ENCODE measurements at regions not wholly inside any gene's neighbourhood (a gene's known extent, or its start where the extent isn't known, plus 50 kb on each side); places are given as distances from the start of the nearest gene placed in this dataset.
"Not testable (repeated sequence)": the region's sequence is repeated elsewhere in the genome, so short reads cannot be mapped to it uniquely, and the experiment has no call there.

- not testable (repeated sequence) for DNase-seq (ENCODE audit: low spot score)
Observed at GRCh38 chr4:183044924-183045640, 54.0 kb upstream of the WWC2 start.

GRCh38 chr4:183038436-183038835, 60.6 kb upstream of the WWC2 start:
- no peak for DNase-seq (ENCODE audit: low spot score)

GRCh38 chr4:183035726-183036415, 63.2 kb upstream of the WWC2 start:
- DNase-seq (ENCODE audit: low spot score) = no peak

- DNase-seq (ENCODE audit: low spot score) = no peak
Observed at GRCh38 chr4:183035256-183035655, 63.8 kb upstream of the WWC2 start.

GRCh38 chr4:183030823-183031222, 68.2 kb upstream of the WWC2 start:
- DNase-seq (ENCODE audit: low spot score) = no peak

GRCh38 chr4:183030309-183030708, 68.7 kb upstream of the WWC2 start:
- no peak for DNase-seq (ENCODE audit: low spot score)

DNA sequence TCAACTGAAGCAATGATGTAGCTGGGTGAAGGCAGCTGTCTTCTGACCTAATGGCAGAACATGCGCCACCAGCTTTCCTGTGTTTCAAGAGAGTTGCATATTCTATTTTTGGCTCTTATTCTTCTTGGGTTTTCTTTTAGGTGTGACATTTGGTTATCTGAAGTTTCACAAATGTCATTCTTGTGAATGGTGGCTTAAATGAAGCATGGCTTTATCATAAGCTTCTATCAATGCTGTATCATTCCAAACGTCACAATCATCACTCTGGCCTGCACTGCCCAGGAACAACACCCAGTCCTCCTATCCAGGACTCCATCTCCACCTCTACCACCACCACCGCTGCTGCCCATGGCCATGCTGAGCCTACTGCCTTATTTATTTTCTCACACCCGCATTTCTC, 69.7 kb upstream of the WWC2 start:
- no peak for DNase-seq (ENCODE audit: low spot score)

GRCh38 chr4:183026701-183027100, 72.4 kb upstream of the WWC2 start:
- DNase-seq (ENCODE audit: low spot score) = no peak

DNA sequence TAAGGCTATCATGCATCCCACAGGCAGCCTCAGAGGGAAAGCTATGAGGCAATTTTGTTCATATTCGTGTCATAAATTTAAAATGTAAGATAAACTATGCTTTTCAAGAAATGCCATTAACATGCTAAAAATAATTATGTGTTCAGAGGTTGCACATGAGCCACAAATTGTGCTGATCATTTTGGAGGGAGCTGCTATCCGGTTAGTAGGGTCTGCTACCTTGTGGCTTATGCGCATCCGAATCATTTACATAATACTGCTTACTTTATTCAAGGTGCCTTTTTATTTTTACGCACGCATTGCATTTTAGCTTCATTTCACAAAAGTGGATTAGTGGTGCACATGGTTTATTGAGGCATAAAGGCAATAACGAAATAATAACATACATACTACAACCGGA, 76.4 kb upstream of the WWC2 start:
- no peak for DNase-seq (ENCODE audit: low spot score)

GRCh38 chr4:183017962-183018361, 81.1 kb upstream of the WWC2 start:
- DNase-seq (ENCODE audit: low spot score) = no peak

- DNase-seq (ENCODE audit: low spot score) = no peak
Observed at GRCh38 chr4:183014361-183015084, 84.5 kb upstream of the WWC2 start.

DNA sequence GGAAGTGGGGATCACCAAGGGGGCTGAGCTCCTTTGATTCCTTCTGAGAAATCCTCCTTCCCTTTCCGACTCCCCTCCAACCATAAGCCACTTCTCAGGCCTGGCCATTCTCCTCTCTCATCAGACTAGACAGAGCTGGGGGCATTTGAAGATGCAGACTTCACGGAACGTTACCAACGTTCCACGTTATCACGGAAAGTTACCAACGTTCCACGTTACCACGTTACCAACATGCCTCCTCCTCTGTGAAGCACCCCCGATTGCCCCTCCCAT, 85.4 kb upstream of the WWC2 start:
- no peak for DNase-seq (ENCODE audit: low spot score)

DNA sequence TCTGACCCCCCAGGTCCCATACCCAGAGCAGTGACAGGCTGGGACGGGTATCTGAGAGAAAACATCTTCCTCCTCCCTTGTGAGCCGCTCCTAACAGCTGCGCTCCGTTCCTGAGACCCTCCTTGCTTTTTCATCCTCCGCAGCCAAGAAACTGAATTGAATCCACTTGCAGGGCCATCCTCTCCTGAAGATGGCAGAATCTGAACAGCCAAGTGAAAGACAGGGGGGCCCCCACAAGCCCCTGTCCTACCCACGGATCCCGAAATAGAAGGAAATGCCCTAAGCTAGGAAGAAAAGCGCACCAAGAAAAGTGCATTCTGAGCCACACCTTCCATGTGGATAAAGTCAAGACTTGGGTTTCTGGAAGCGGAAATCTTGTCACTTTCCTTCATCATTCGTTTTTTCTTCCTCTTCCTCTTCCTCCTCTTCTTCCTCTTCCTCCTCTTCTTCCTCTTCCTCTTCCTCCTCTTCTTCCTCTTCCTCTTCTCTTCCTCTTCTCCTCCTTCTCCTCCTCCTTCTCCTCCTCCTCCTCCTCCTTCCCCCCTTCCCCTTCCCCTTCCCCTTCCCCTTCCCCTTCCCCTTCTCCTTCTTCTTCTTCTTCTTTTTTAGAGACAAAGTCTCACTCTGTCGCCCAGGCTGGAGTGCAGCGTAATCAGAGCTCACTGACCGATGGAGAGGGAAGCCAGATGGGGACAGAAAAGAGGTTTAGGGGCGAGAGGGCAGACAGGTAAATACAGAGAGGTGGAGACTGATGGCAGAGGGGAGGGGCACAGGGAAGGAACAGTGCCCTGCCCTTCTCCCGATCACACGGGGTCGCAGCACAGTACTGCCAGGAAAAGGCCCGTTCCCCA, 86.0 kb upstream of the WWC2 start:
- no peak for DNase-seq (ENCODE audit: low spot score)

GRCh38 chr4:183011213-183011907, 87.7 kb upstream of the WWC2 start:
- DNase-seq (ENCODE audit: low spot score) = no peak

GRCh38 chr4:183008492-183008891, 90.6 kb upstream of the WWC2 start:
- DNase-seq (ENCODE audit: low spot score) = no peak

- DNase-seq (ENCODE audit: low spot score) = not testable (repeated sequence)
Observed at GRCh38 chr4:183004370-183004769, 87.2 kb upstream of the DCTD start.

- no peak for DNase-seq (ENCODE audit: low spot score)
Observed at GRCh38 chr4:182994171-182994570, 77.0 kb upstream of the DCTD start.

- DNase-seq (ENCODE audit: low spot score) = no peak
Observed at GRCh38 chr4:182978152-182978827, 61.1 kb upstream of the DCTD start.

DNA sequence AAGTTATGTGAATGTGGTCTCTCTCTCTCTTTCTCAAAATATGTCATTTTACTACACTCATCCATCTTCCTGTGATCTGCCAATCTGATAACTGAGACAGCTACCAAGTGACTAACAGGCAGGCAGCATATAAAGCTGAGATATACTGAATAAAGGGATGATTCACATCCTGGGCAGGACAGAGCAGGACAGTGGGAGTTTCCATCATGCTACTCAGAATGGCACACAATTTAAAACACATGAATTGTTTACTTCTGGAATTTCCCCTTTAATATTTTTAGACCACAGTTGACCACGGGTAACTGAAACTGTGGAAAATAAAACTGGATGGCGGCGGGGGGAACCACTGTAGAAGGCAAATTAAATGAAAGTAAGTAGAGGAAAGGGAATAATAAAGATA, 58.6 kb upstream of the DCTD start:
- no peak for DNase-seq (ENCODE audit: low spot score)

GRCh38 chr4:182973941-182974340, 56.8 kb upstream of the DCTD start:
- DNase-seq (ENCODE audit: low spot score) = no peak

GRCh38 chr4:182973511-182973911, 56.3 kb upstream of the DCTD start:
- no peak for DNase-seq (ENCODE audit: low spot score)
